Jurkat, Clone E6-1 (cell line): ENCODE measurements at regions not wholly inside any gene's neighbourhood (a gene's known extent, or its start where the extent isn't known, plus 50 kb on each side); places are given as distances from the start of the nearest gene placed in this dataset.
"Not testable (repeated sequence)": the region's sequence is repeated elsewhere in the genome, so short reads cannot be mapped to it uniquely, and the experiment has no call there.

Experiments used
- DNase-seq: peaks from one replicate; pipeline ENCODE4 v3.0.0-alpha.2; 2011; ENCODE audit warnings: low read depth, low spot score
- H3K4me3 ChIP-seq: 2 replicates; pipeline ENCODE4 v1.5.1; 2011; ENCODE audit warnings: mild to moderate bottlenecking, low read length, control low read depth, moderate library complexity

DNA sequence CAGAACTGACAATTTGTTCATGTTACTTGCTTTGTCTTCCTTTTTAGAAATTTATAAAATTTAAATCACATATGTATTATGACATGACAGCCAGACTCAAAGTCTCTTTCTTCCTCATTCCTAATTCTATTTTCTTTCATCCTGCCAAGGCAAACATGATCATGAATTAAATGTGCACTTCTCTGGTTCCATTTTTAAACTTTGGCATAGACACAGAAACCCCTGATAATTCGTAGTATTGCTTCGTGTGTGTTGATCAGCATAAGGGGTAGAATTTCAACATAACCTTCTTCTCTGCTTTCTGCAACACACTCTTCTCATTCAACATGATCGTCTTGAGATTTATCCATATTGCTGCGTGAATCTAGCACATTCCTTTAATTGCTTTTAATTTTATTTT is 156.5 kb downstream of the AIPL1 start:
- no peak for DNase-seq
- H3K4me3 ChIP-seq: no peak overlapping the region

DNA sequence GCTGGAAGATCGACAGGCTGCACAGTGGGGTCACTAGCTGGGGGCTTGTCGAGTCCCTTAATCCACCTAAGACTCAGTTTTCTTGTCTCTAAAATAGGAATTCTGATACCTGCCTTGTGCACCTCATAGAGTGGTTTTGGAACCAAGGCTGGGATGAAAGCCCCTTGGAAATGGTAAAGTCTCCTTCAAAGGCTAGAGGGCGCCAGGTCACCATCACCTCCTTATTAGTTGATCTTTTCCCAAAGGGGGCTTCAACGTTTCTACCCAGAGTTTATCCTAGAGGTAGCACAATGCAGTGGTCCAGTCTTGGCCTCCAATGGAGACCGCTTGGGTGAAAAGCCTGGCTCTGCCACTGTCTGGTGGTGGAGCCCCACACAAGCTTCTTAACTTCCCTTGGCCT is 158.2 kb downstream of the AIPL1 start:
- DNase-seq: no peak

GRCh38 chr17:6274310-6274709 is 160.6 kb downstream of the AIPL1 start:
- no peak overlapping the region for H3K4me3 ChIP-seq
- no peak for DNase-seq

More for the DNA sequence above, 158.2 kb downstream of the AIPL1 start:
- no peak overlapping the region for H3K4me3 ChIP-seq

DNA sequence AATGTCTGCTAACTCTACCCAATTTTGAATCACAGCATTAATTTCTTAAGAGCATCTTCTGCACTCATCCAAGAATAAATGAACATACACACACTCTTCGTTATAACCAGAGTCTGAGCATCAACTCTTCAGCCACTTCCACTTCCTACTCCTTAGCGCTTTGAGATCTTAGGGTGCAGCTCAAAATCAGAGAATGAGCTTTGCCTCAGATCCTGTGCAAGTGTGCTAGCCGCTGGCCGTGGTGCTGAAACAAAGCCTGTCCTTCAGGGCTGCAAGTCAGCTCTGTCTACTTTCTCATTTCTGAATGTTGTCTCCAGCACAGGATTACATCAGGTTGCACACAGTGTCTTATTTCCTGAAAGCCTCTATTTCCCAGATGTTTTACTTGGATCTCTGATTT is 165.4 kb downstream of the AIPL1 start:
- peak; percentile 57 for DNase-seq

DNA sequence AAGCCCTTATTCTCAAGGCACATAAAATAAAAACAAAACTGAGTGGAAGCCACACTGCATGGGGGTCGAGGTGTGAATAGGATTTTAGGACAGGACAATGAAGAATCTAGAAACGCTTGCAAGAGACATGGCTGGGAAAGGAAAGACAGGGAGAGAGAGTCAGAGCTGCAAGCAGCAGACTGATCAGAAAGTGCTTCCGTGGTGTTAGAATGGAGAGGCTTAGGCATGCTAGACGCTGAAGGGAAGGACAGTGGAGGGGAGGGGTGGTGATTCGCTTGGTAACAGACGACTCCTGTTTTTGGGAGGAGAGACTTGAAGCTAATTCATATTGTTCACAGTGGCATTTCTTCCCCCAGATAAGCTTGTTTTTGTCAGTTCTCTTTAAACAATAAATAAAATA is 173.5 kb downstream of the AIPL1 start:
- no peak for DNase-seq
- no peak overlapping the region for H3K4me3 ChIP-seq

More for the DNA sequence above, 165.4 kb downstream of the AIPL1 start:
- H3K4me3 ChIP-seq: no peak overlapping the region

DNA sequence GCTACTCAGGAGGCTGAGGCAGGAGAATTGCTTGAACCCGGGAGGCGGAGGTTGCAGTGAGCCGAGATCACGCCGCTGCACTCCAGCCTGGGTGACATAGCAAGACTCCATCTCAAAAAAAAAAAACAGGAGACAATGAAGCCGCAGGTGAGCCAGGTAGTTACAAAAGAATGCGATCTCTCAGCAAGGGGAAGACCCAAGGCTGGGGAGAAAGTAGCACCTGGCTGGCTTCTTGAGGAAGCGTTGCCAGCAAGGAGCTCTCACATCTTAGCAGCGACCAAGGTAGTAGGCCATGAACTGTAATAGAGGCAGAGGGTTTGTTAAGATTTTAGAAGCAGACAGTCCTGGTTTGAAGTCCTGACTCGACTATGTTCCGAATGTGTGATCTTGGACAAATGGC is 175.0 kb downstream of the AIPL1 start:
- DNase-seq: no peak
- no peak overlapping the region for H3K4me3 ChIP-seq

- no peak overlapping the region for H3K4me3 ChIP-seq
- no peak for DNase-seq
Observed at GRCh38 chr17:6257336-6257735, 177.6 kb downstream of the AIPL1 start.

GRCh38 chr17:6255322-6255721 is 179.6 kb downstream of the AIPL1 start:
- no peak for DNase-seq
- no peak overlapping the region for H3K4me3 ChIP-seq

DNA sequence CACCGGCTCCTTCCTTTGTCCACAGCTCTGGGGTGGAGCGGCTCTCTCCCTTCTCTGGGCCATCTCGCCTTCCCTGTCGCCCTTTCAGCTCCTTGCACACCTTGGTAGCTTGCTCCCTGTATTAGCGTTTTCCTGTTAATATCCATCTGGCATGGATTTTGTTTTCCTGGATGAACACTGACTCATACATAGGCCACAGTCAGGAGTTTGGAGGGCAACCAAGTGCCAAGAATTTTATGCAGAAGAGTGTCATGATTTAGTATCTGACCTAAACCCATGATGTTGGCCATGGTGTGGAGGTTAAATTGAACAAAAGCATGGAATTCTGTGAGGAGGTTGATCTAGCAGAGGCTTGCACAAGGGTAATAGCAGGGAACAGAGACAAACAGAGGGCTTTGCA is 180.9 kb downstream of the AIPL1 start:
- no peak for DNase-seq
- H3K4me3 ChIP-seq: no peak overlapping the region

- not testable (repeated sequence) for H3K4me3 ChIP-seq, DNase-seq
Observed at GRCh38 chr17:6251640-6252039, 181.5 kb downstream of the WSCD1 start.

GRCh38 chr17:6249732-6250131 is 179.6 kb downstream of the WSCD1 start:
- no peak for DNase-seq

DNA sequence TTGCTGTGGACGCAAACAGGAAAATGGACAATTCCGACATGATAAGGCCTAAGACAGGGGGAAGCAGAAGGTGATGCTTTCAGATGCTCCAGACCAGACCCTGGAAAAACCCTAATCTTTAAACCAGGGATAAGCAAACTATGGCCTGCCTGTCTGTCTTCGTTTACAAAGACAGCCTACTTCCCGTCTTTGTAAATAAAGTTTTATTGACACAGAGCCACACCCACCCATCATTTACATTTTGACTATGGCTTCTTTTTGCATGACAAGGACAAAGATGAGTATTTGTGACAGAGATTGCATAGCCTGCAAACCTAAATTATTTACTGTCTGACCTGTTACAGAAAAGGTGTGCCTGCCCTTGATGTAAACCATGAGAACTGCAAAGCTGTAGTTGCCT is 177.9 kb downstream of the WSCD1 start:
- H3K4me3 ChIP-seq: no peak overlapping the region
- DNase-seq: no peak

More at GRCh38 chr17:6249732-6250131, 179.6 kb downstream of the WSCD1 start:
- H3K4me3 ChIP-seq: no peak overlapping the region

DNA sequence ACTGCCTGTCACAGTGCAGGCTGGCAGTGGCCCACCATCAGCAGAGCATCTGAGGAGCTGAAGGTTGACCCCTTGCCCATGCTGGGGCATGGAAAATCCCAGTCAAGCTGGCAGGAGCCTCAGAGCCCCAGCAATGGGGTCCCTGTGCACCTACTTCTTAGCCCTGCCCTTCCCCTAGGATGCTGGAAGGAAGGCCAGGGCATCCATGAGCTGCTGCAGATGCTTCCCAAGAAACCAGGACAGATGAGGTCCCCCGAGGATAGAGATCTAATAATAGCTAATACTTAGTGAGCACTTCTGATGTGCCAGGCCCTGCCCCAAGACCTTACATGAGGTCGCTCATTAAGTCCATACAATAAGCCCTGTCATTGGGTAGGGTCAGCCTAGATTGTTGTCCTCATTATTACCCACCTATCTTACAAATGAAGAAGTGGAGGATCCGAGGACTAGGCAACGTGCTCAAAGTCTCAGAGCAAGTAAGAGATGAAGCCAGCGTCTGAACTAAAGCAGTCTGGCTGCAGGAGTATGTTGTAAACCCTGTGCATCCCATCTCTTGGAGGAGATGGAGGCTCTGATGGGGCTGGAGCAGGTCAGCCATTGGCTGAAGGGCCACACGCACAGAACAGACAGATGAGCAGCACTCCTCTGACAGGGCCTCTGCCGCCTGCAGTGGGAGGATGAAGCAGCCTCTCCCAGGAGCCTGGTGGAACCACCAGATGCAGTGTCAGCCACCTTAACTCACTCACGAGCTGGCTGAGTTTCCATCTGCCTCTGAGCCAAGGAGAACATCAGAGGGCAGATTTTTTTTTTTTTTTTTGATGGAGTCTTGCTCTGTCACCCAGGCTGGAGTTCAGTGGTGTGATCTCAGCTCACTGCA is 175.4 kb downstream of the WSCD1 start:
- DNase-seq: no peak
- H3K4me3 ChIP-seq: no peak overlapping the region

DNA sequence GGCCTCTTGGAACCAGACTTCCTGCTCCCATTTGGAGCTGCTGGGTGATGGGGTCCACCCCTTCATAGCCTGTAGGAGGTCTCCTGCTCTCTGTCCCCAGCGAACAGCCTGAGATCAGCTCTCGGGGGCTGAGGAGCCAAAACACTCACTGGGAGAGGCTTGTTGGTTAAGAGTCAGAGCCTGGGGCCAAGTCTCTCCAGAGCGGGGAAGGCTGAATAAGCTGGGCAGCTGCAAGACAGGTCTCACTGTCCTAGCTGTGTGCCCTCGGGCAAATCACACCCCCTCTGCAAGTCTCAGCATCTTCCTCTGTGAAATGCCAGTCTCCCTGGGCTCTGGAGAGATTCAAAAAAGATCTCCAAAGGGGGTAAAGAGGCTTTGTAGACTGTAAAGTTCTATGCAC is 174.6 kb downstream of the WSCD1 start:
- no peak overlapping the region for H3K4me3 ChIP-seq
- no peak for DNase-seq

DNA sequence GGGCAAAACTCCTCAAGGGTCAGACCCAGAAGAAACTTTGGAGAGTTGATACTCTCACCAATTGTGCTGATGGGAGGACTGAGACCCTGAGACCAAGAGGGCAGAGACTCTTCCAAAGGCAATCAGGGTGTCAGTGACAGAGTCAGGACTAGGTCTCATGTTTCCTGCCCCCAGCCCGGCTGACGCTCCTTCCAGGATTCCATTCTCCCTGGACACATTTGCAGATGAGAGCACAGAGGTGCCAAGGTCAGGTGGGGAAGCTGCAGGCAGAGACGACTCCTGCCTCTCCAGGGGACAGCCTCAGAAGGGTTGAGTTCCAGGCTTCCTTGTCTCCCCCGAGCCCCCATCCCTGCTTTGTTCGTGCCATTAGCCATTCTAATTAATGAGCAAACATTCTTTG is 174.1 kb downstream of the WSCD1 start:
- no peak for DNase-seq
- no peak overlapping the region for H3K4me3 ChIP-seq

DNA sequence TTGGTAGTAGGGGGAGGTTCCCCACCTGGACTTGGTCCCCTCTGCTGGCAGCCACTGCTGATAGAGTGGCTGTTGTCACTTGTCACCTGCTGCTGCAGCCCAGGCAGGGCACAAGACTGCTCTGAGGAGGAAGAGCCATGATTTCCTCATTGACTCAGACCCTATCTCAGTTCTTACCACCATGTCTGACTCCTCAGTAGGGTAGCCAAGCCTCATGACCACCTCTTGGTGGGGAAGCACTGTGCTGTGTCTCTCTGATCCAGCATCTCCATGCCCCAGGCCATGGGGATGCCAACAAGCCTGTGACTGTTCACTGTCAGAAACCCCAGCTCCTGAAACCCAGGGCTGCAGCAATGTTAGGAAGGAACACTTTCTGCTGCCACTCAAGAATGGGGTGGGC is 173.0 kb downstream of the WSCD1 start:
- no peak overlapping the region for H3K4me3 ChIP-seq
- DNase-seq: no peak

- H3K4me3 ChIP-seq: no peak overlapping the region
- no peak for DNase-seq
Observed at GRCh38 chr17:6241996-6242395, 171.8 kb downstream of the WSCD1 start.

GRCh38 chr17:6241381-6241780 is 171.2 kb downstream of the WSCD1 start:
- no peak for DNase-seq
- no peak overlapping the region for H3K4me3 ChIP-seq

GRCh38 chr17:6240601-6241000 is 170.4 kb downstream of the WSCD1 start:
- no peak for DNase-seq

GRCh38 chr17:6240001-6240400 is 169.8 kb downstream of the WSCD1 start:
- no peak overlapping the region for H3K4me3 ChIP-seq
- DNase-seq: no peak

More at GRCh38 chr17:6240601-6241000, 170.4 kb downstream of the WSCD1 start:
- no peak overlapping the region for H3K4me3 ChIP-seq

- H3K4me3 ChIP-seq: no peak overlapping the region
- no peak for DNase-seq
Observed at GRCh38 chr17:6239241-6239798, 169.1 kb downstream of the WSCD1 start.
